Endothelial cell of umbilical vein (primary cell): ENCODE measurements at regions not wholly inside any gene's neighbourhood (a gene's known extent, or its start where the extent isn't known, plus 50 kb on each side); places are given as distances from the start of the nearest gene placed in this dataset.

Experiments used
- BruUV-seq: library from RNA; stranded (reverse); fragments of 400-500 nt; replicated peaks from 2 replicates; lab custom pipeline; 2021; lab: Mats Ljungman, UMichigan
- CTCF ChIA-PET: fragments of 300-600, 350-600 bp; sonication (Branson Sonifier 250); formaldehyde crosslinking; loops from one replicate; lab custom pipeline; 2021; ENCODE audit warnings: antibody characterized with exemption, inconsistent platforms; lab: Charles Lee
- POLR2A ChIA-PET: fragments of 300-600, 350-600 bp; sonication (Branson Sonifier 250); formaldehyde crosslinking; loops from one replicate; lab custom pipeline; 2021; ENCODE audit warnings: antibody characterized with exemption, inconsistent platforms; lab: Charles Lee
- DNase-seq: peaks from one replicate; pipeline ENCODE4 v3.0.0-alpha.2; 2011; ENCODE audit warnings: low read depth, low spot score
- FAIRE-seq: peaks from 2 replicates; lab custom pipeline; 2011; peaks lifted over from hg19 to GRCh38; lab: Jason Lieb, UNC
- H2AFZ ChIP-seq: 2 replicates; pipeline ENCODE4 v1.6.0; 2012; ENCODE audit warnings: low read depth, low read length, control low read depth, inconsistent platforms
- H3K27ac ChIP-seq: 2 replicates; pipeline ENCODE4 v1.5.1; 2011; ENCODE audit warnings: low read depth, mild to moderate bottlenecking, control low read depth, low read length, moderate library complexity; ENCODE audit not compliant: insufficient read depth
- H3K27me3 ChIP-seq, 2 experiments: 2 replicates each; pipeline versions ENCODE4 v1.6.0 to v1.6.1; 2011; ENCODE audit warnings: low read length in 2 of 2, mixed read lengths in 1 of 2; ENCODE audit not compliant: control insufficient read depth in 2 of 2, insufficient read depth in 2 of 2
- H3K36me3 ChIP-seq, 2 experiments: 2 replicates in 1 of 2; 3 replicates in 1 of 2; pipeline ENCODE4 v1.5.1; 2011; ENCODE audit warnings: low read length in 2 of 2, mild to moderate bottlenecking in 1 of 2, moderate library complexity in 1 of 2; ENCODE audit not compliant: control insufficient read depth in 2 of 2, insufficient read depth in 2 of 2; ENCODE audit errors: extremely low read depth in 1 of 2
- H3K4me1 ChIP-seq: 3 replicates; pipeline ENCODE4 v1.5.1; 2011; ENCODE audit warnings: mild to moderate bottlenecking, low read length; ENCODE audit not compliant: control insufficient read depth, insufficient read depth; ENCODE audit errors: extremely low read depth
- H3K4me2 ChIP-seq: 2 replicates; pipeline ENCODE4 v1.6.1; 2011; ENCODE audit warnings: low read length, control low read depth, mixed read lengths; ENCODE audit not compliant: insufficient read depth
- H3K4me3 ChIP-seq, 3 experiments: fragments of 200-600 bp in 1 of 3; sonication (generic), shearing (Covaris generic) in 1 of 3; replicated peaks in 1 of 3; 2 replicates each; pipeline ENCODE4 v1.5.1; 2011 to 2016; ENCODE audit warnings: control low read depth in 3 of 3, low read length in 3 of 3, mild to moderate bottlenecking in 2 of 3, inconsistent platforms in 1 of 3, low read depth in 1 of 3, moderate library complexity in 1 of 3; ENCODE audit not compliant: insufficient read depth in 1 of 3
- H3K79me2 ChIP-seq: 2 replicates; pipeline ENCODE4 v1.6.0; 2012; ENCODE audit warnings: low read length, inconsistent platforms; ENCODE audit not compliant: control insufficient read depth, insufficient read depth
- H3K9ac ChIP-seq: replicated peaks from 2 replicates; pipeline ENCODE3; 2011; ENCODE audit warnings: low read length, control low read depth; ENCODE audit not compliant: insufficient read depth; ENCODE audit errors: extremely low read depth
- H3K9me1 ChIP-seq: replicated peaks from 3 replicates; pipeline ENCODE4 v1.6.0; 2011; ENCODE audit warnings: mild to moderate bottlenecking, low read length; ENCODE audit not compliant: control insufficient read depth, insufficient read depth; ENCODE audit errors: extremely low read depth
- H3K9me3 ChIP-seq: replicated peaks from 2 replicates; pipeline ENCODE4 v1.5.1; 2012; ENCODE audit warnings: low read length, inconsistent platforms; ENCODE audit not compliant: control insufficient read depth, insufficient read depth
- H4K20me1 ChIP-seq: replicated peaks from 2 replicates; pipeline ENCODE3; 2011; ENCODE audit warnings: mild to moderate bottlenecking, low read length; ENCODE audit not compliant: control insufficient read depth, insufficient read depth; ENCODE audit errors: extremely low read depth
- CTCF ChIP-seq, 2 donors: IDR thresholded peaks; 1 replicate in 1 of 2; 2 replicates in 1 of 2; pipeline ENCODE4 v1.5.1; 2011; ENCODE audit warnings: low read length in 2 of 2, mild to moderate bottlenecking in 2 of 2, moderate library complexity in 2 of 2, control low read depth in 1 of 2, inconsistent platforms in 1 of 2, low read depth in 1 of 2; ENCODE audit not compliant: insufficient read depth in 1 of 2; ENCODE audit errors: extremely low read depth in 1 of 2
- EZH2 ChIP-seq: IDR thresholded peaks from 2 replicates; pipeline ENCODE4 v1.6.1; 2012; ENCODE audit warnings: borderline replicate concordance, low read depth, mild to moderate bottlenecking, moderate library complexity, low read length, inconsistent platforms; ENCODE audit not compliant: severe bottlenecking
- GATA2 ChIP-seq: IDR thresholded peaks from 2 replicates; pipeline ENCODE4 v1.7.0; 2011; ENCODE audit warnings: low read depth, mild to moderate bottlenecking, moderate library complexity, mixed read lengths, low read length; ENCODE audit not compliant: insufficient read length, insufficient read depth
- MYC ChIP-seq: IDR thresholded peaks from one replicate; pipeline ENCODE4 v1.6.1; 2011; ENCODE audit warnings: mild to moderate bottlenecking, low read depth, low read length
- POLR2A ChIP-seq: IDR thresholded peaks from 2 replicates; pipeline ENCODE4 v1.6.1; 2012; ENCODE audit warnings: low read depth, mild to moderate bottlenecking, control low read depth, low read length
- POLR2AphosphoS5 ChIP-seq: IDR thresholded peaks from 2 replicates; pipeline ENCODE4 v1.6.1; 2012; ENCODE audit warnings: low read depth, mild to moderate bottlenecking, control low read depth, low read length, moderate library complexity; ENCODE audit not compliant: insufficient read depth
- dilution Hi-C: fragments of 300-500 bp; cut with MboI; formaldehyde crosslinking; loops from one replicate; pipeline ENCODE4 v1.15.0; 2019; ENCODE audit warnings: low sequenced_read_pairs; ENCODE audit not compliant: extremely low pct_ligation_motif_present
- intact Hi-C: fragments of 100-400 bp; cut with micrococcal nuclease; formaldehyde crosslinking; loops from one replicate; pipeline ENCODE4 v1.10.0; 2022
- TF ChIP-seq, protein P1 (sequence below): IDR thresholded peaks from 2 replicates; pipeline ENCODE4 v1.6.1; 2011; ENCODE audit not compliant: insufficient read depth, insufficient read length

DNA sequence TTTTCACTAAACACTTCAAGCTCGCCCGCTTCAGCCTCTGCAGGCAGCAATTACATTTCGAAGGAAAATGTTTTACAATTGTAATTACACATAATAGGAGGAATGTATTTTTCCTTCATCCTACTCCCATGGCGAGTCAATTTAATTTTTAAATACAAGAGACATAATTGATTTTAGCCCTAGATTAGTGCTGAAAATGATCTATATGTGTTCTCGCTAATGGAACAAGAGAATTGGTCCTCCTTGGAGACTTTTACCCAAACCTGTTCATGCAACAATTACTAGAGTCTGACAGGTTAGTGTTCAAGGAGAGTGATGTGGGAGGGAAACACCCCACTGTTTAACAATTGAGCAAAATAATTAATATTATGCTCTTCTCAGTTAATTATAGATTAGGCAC, 509.4 kb upstream of the SETBP1 start:
- H3K4me3 ChIP-seq: no peak overlapping the region
- H3K9ac ChIP-seq: no peak overlapping the region
- no peaks in the 10 kb centered on the region for H3K4me1 ChIP-seq
- H4K20me1 ChIP-seq: no peaks in the 10 kb centered on the region
- intact Hi-C loops: loop anchor here (10.0 kb wide), 1 partner anchor 64 kb away; no protein-coding TSS in a partner anchor
- ChIA-PET POLR2A (no interaction called here), CTCF (no interaction called here)
- TF ChIP-seq, protein P1, sequence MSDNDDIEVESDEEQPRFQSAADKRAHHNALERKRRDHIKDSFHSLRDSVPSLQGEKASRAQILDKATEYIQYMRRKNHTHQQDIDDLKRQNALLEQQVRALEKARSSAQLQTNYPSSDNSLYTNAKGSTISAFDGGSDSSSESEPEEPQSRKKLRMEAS: no peak
- no peak for TF ChIP-seq POLR2A
- TF ChIP-seq EZH2: no peak
- TF ChIP-seq CTCF (IDR thresholded peaks at IDR 0.05; ENCODE audit: extremely low read depth in 1 of 2, insufficient read depth in 1 of 2, low read depth in 1 of 2, low read length in 2 of 2): no peak
- no peak for TF ChIP-seq GATA2
- no peak for TF ChIP-seq POLR2AphosphoS5
- no peak for TF ChIP-seq MYC
- H3K9me3 ChIP-seq: no peaks in the 10 kb centered on the region
- no peaks in the 10 kb centered on the region for H3K36me3 ChIP-seq
- H2AFZ ChIP-seq: no peak overlapping the region
- DNase-seq: no peak
- H3K27ac ChIP-seq: no peak overlapping the region
- H3K27me3 ChIP-seq: no peaks in the 10 kb centered on the region
- no peaks in the 10 kb centered on the region for H3K9me1 ChIP-seq
- no peaks in the 10 kb centered on the region for H3K79me2 ChIP-seq
- dilution Hi-C loops: no loop called here
- no peak overlapping the region for H3K4me2 ChIP-seq
- BruUV-seq: no TSS peak
- no peak for FAIRE-seq
